ENCODE measurements at regions not wholly inside any gene's neighbourhood (a gene's known extent, or its start where the extent isn't known, plus 50 kb on each side); places are given as distances from the start of the nearest gene placed in this dataset.

- intact Hi-C loops (cut with DNase I, micrococcal nuclease): no loop called here
- Mint-ChIP-seq H3K4me1 (no peaks in the 10 kb centered on the region), H3K27me3 (peaks cover 11% of the 10 kb centered on the region), H3K36me3 (ENCODE audit: low read depth) (no peaks in the 10 kb centered on the region), H3K4me3 (no peak overlapping the region), H3K9me3 (ENCODE audit: low read depth) (no peaks in the 10 kb centered on the region), H3K27ac (no peak overlapping the region)
- DNase-seq (no peak), ATAC-seq (no peak)
- ChIA-PET POLR2A (no interaction called here), CTCF (no interaction called here)
Measured at GRCh38 chr5:174282391-174282790, 236.9 kb downstream of the NSG2 start.

- POLR2A ChIA-PET: no interaction called here
Measured at GRCh38 chr5:174283211-174284005, 237.9 kb downstream of the NSG2 start.

GRCh38 chr5:174284873-174285272 is 239.4 kb downstream of the NSG2 start:
- intact Hi-C loops (cut with DNase I, micrococcal nuclease): no loop called here
- no peak overlapping the region for H3K27ac Mint-ChIP-seq
- no peak for DNase-seq
- H3K9me3 Mint-ChIP-seq (ENCODE audit: low read depth): peaks cover 3% of the 10 kb centered on the region
- no peaks in the 10 kb centered on the region for H3K36me3 Mint-ChIP-seq (ENCODE audit: low read depth)
- ATAC-seq: no peak
- CTCF ChIA-PET: no interaction called here
- POLR2A ChIA-PET: no interaction called here
- peaks cover 13% of the 10 kb centered on the region for H3K27me3 Mint-ChIP-seq
- H3K4me3 Mint-ChIP-seq: no peak overlapping the region
- H3K4me1 Mint-ChIP-seq: no peaks in the 10 kb centered on the region

More at GRCh38 chr5:174283211-174284005, 237.9 kb downstream of the NSG2 start:
- Mint-ChIP-seq H3K4me1 (no peaks in the 10 kb centered on the region), H3K4me3 (no peak overlapping the region), H3K36me3 (ENCODE audit: low read depth) (no peaks in the 10 kb centered on the region), H3K9me3 (ENCODE audit: low read depth) (no peaks in the 10 kb centered on the region), H3K27me3 (peaks cover 11% of the 10 kb centered on the region), H3K27ac (no peak overlapping the region)
- CTCF ChIA-PET: no interaction called here
- intact Hi-C loops (cut with DNase I, micrococcal nuclease): no loop called here
- no peak for ATAC-seq
- DNase-seq: no peak

- H3K4me1 Mint-ChIP-seq: no peaks in the 10 kb centered on the region
- H3K27ac Mint-ChIP-seq: no peak overlapping the region
- POLR2A ChIA-PET: interaction anchor here (0.7 kb wide), 1 partner anchor 1527 kb away, joined by 3 read pairs; no protein-coding TSS in a partner anchor
- H3K9me3 Mint-ChIP-seq (ENCODE audit: low read depth): peaks cover 3% of the 10 kb centered on the region
- no peaks in the 10 kb centered on the region for H3K36me3 Mint-ChIP-seq (ENCODE audit: low read depth)
- intact Hi-C loops (cut with DNase I, micrococcal nuclease): no loop called here
- H3K27me3 Mint-ChIP-seq: peaks cover 11% of the 10 kb centered on the region
- no peak for DNase-seq
- CTCF ChIA-PET: interaction anchor here (0.6 kb wide), 1 partner anchor 37 kb away, joined by 3 read pairs; no protein-coding TSS in a partner anchor
- no peak for ATAC-seq
- H3K4me3 Mint-ChIP-seq: no peak overlapping the region
Measured at GRCh38 chr5:174287761-174288160, 242.3 kb downstream of the NSG2 start.

GRCh38 chr5:174288439-174288838 is 242.9 kb downstream of the NSG2 start:
- peaks cover 10% of the 10 kb centered on the region for H3K27me3 Mint-ChIP-seq
- CTCF ChIA-PET: no interaction called here
- intact Hi-C loops (cut with DNase I, micrococcal nuclease): no loop called here
- peaks cover 3% of the 10 kb centered on the region for H3K9me3 Mint-ChIP-seq (ENCODE audit: low read depth)
- H3K4me1 Mint-ChIP-seq: no peaks in the 10 kb centered on the region
- ATAC-seq: no peak
- POLR2A ChIA-PET: no interaction called here
- no peaks in the 10 kb centered on the region for H3K36me3 Mint-ChIP-seq (ENCODE audit: low read depth)
- H3K27ac Mint-ChIP-seq: no peak overlapping the region
- H3K4me3 Mint-ChIP-seq: no peak overlapping the region
- DNase-seq: no peak

- ATAC-seq (no peak), DNase-seq (no peak)
- peaks cover 3% of the 10 kb centered on the region for H3K9me3 Mint-ChIP-seq (ENCODE audit: low read depth)
- H3K27me3 Mint-ChIP-seq: peaks cover 3% of the 10 kb centered on the region
- H3K27ac Mint-ChIP-seq: no peak overlapping the region
- no peak overlapping the region for H3K4me3 Mint-ChIP-seq
- H3K4me1 Mint-ChIP-seq: no peaks in the 10 kb centered on the region
- POLR2A ChIA-PET: no interaction called here
- intact Hi-C loops (cut with DNase I, micrococcal nuclease): no loop called here
- H3K36me3 Mint-ChIP-seq (ENCODE audit: low read depth): no peaks in the 10 kb centered on the region
- CTCF ChIA-PET: interaction anchor here (0.6 kb wide), 1 partner anchor 36 kb away, joined by 3 read pairs; no protein-coding TSS in a partner anchor
Measured at GRCh38 chr5:174291162-174291561, 245.7 kb downstream of the NSG2 start.

GRCh38 chr5:174292348-174292747 is 246.8 kb downstream of the NSG2 start:
- CTCF ChIA-PET: no interaction called here
- H3K4me3 Mint-ChIP-seq: no peak overlapping the region
- ATAC-seq (no peak), DNase-seq (no peak)
- H3K27me3 Mint-ChIP-seq: peaks cover 3% of the 10 kb centered on the region
- intact Hi-C loops (cut with DNase I, micrococcal nuclease): no loop called here
- H3K36me3 Mint-ChIP-seq (ENCODE audit: low read depth): no peaks in the 10 kb centered on the region
- H3K27ac Mint-ChIP-seq: no peak overlapping the region
- POLR2A ChIA-PET: no interaction called here
- peaks cover 3% of the 10 kb centered on the region for H3K9me3 Mint-ChIP-seq (ENCODE audit: low read depth)
- no peaks in the 10 kb centered on the region for H3K4me1 Mint-ChIP-seq

- no peaks in the 10 kb centered on the region for H3K36me3 Mint-ChIP-seq (ENCODE audit: low read depth)
- H3K27ac Mint-ChIP-seq: no peak overlapping the region
- ATAC-seq: no peak
- POLR2A ChIA-PET: no interaction called here
- no peaks in the 10 kb centered on the region for H3K4me1 Mint-ChIP-seq
- CTCF ChIA-PET: no interaction called here
- no peak for DNase-seq
- intact Hi-C loops (cut with DNase I, micrococcal nuclease): no loop called here
- H3K27me3 Mint-ChIP-seq: peaks cover 3% of the 10 kb centered on the region
- no peak overlapping the region for H3K4me3 Mint-ChIP-seq
- peaks cover 3% of the 10 kb centered on the region for H3K9me3 Mint-ChIP-seq (ENCODE audit: low read depth)
Measured at GRCh38 chr5:174293006-174293405, 247.5 kb downstream of the NSG2 start.

- no peaks in the 10 kb centered on the region for H3K36me3 Mint-ChIP-seq (ENCODE audit: low read depth)
- peaks cover 3% of the 10 kb centered on the region for H3K27me3 Mint-ChIP-seq
- intact Hi-C loops (cut with DNase I, micrococcal nuclease): no loop called here
- ChIA-PET POLR2A (no interaction called here), CTCF (no interaction called here)
- H3K4me1 Mint-ChIP-seq: no peaks in the 10 kb centered on the region
- no peak for ATAC-seq
- H3K4me3 Mint-ChIP-seq: no peak overlapping the region
- no peak for DNase-seq
- no peak overlapping the region for H3K27ac Mint-ChIP-seq
- peaks cover 3% of the 10 kb centered on the region for H3K9me3 Mint-ChIP-seq (ENCODE audit: low read depth)
Measured at GRCh38 chr5:174293481-174293880, 248.0 kb downstream of the NSG2 start.

- ChIA-PET CTCF (interaction anchor here (0.6 kb wide), 2 partner anchors 61 to 712 kb away, joined by 3 read pairs; no protein-coding TSS in a partner anchor), POLR2A (no interaction called here)
- Mint-ChIP-seq H3K4me3 (no peak overlapping the region), H3K9me3 (ENCODE audit: low read depth) (no peaks in the 10 kb centered on the region), H3K36me3 (ENCODE audit: low read depth) (no peaks in the 10 kb centered on the region), H3K4me1 (no peaks in the 10 kb centered on the region), H3K27ac (no peak overlapping the region), H3K27me3 (peaks cover 8% of the 10 kb centered on the region)
- ATAC-seq (no peak), DNase-seq (no peak)
- intact Hi-C loops (cut with DNase I, micrococcal nuclease): no loop called here
Measured at GRCh38 chr5:174294891-174295620, 249.6 kb downstream of the NSG2 start.

GRCh38 chr5:174295702-174296436 is 250.4 kb downstream of the NSG2 start:
- Mint-ChIP-seq H3K9me3 (ENCODE audit: low read depth) (no peaks in the 10 kb centered on the region), H3K4me3 (no peak overlapping the region), H3K27ac (no peak overlapping the region), H3K27me3 (peaks cover 14% of the 10 kb centered on the region), H3K4me1 (no peaks in the 10 kb centered on the region), H3K36me3 (ENCODE audit: low read depth) (no peaks in the 10 kb centered on the region)
- ChIA-PET CTCF (interaction anchor here (0.8 kb wide), 1 partner anchor 15 kb away, joined by 3 read pairs; no protein-coding TSS in a partner anchor), POLR2A (no interaction called here)
- intact Hi-C loops (cut with DNase I, micrococcal nuclease): no loop called here
- no peak for ATAC-seq
- no peak for DNase-seq

Data from activated CD4-positive, alpha-beta T cell treated with anti-CD3 and anti-CD28 coated beads for 36 hours (primary cell).